Ascending aorta (tissue), 2 donors: ENCODE measurements at regions not wholly inside any gene's neighbourhood (a gene's known extent, or its start where the extent isn't known, plus 50 kb on each side); places are given as distances from the start of the nearest gene placed in this dataset.

Source experiments
- DNase-seq, 2 donors: peaks; one replicate each; pipeline ENCODE4 v3.0.0-alpha.2; 2019; ENCODE audit warnings: low spot score in 2 of 2
- H3K27ac ChIP-seq, 2 donors: fragments of 200-600 bp; sonication (generic); one replicate each; pipeline ENCODE4 v1.5.1; 2016 to 2017; ENCODE audit warnings: mild to moderate bottlenecking in 1 of 2
- H3K27me3 ChIP-seq: fragments of 200-600 bp; sonication (generic); one replicate; pipeline ENCODE4 v1.5.1; 2017
- H3K36me3 ChIP-seq, 2 donors: fragments of 200-600 bp; sonication (generic); one replicate each; pipeline ENCODE4 v1.5.1; 2016
- H3K4me1 ChIP-seq, 2 donors: fragments of 200-600 bp; sonication (generic); one replicate each; pipeline ENCODE4 v1.5.1; 2016 to 2017; ENCODE audit warnings: mild to moderate bottlenecking in 1 of 2
- H3K4me3 ChIP-seq, 2 donors: fragments of 200-600 bp; sonication (generic); one replicate each; pipeline ENCODE4 v1.5.1; 2016 to 2017; ENCODE audit warnings: mild to moderate bottlenecking in 1 of 2
- H3K9me3 ChIP-seq, 2 donors: fragments of 200-600 bp; sonication (generic); one replicate each; pipeline ENCODE4 v1.5.1; 2016
- CTCF ChIP-seq, 3 experiments: fragments of 200-600 bp in 2 of 3; fragments of 450-650 bp in 1 of 3; sonication (generic) in 2 of 3; IDR thresholded peaks; one replicate each; pipeline ENCODE4 v1.5.1; 2016 to 2019; ENCODE audit warnings: antibody characterized with exemption in 3 of 3, mild to moderate bottlenecking in 1 of 3, moderate library complexity in 1 of 3
- intact Hi-C: fragments of 100-400 bp; cut with DNase I; formaldehyde crosslinking; loops from one replicate; pipeline ENCODE4 v1.15.1; 2023

GRCh38 chr9:105979290-105979689 is 284.9 kb downstream of the TMEM38B start:
- intact Hi-C loops = no loop called here
- H3K27me3 ChIP-seq = no peaks in the 10 kb centered on the region
- no peaks in the 10 kb centered on the region for H3K9me3 ChIP-seq
- no peak overlapping the region for H3K4me3 ChIP-seq
- TF ChIP-seq CTCF (IDR thresholded peaks at IDR 0.05) = no peak
- no peaks in the 10 kb centered on the region for H3K36me3 ChIP-seq
- DNase-seq = no peak
- H3K27ac ChIP-seq = no peak overlapping the region
- H3K4me1 ChIP-seq = no peaks in the 10 kb centered on the region

- Histone ChIP-seq H3K36me3 (no peaks in the 10 kb centered on the region), H3K27ac (no peak overlapping the region), H3K9me3 (no peaks in the 10 kb centered on the region), H3K27me3 (no peaks in the 10 kb centered on the region), H3K4me1 (no peaks in the 10 kb centered on the region), H3K4me3 (no peak overlapping the region)
- no peak for DNase-seq
- TF ChIP-seq CTCF (IDR thresholded peaks at IDR 0.05) = no peak
- intact Hi-C loops = no loop called here
These were observed 290.4 kb downstream of the TMEM38B start for GRCh38 chr9:105984714-105985113.

GRCh38 chr9:105993116-105993854 is 298.9 kb downstream of the TMEM38B start:
- intact Hi-C loops = no loop called here
- TF ChIP-seq CTCF (IDR thresholded peaks at IDR 0.05) = no peak
- Histone ChIP-seq H3K9me3 (no peaks in the 10 kb centered on the region), H3K4me3 (no peak overlapping the region), H3K36me3 (no peaks in the 10 kb centered on the region), H3K4me1 (no peaks in the 10 kb centered on the region), H3K27me3 (no peaks in the 10 kb centered on the region), H3K27ac (no peak overlapping the region)
- DNase-seq = no peak

- TF ChIP-seq CTCF (IDR thresholded peaks at IDR 0.05) = no peak
- DNase-seq = no peak
- Histone ChIP-seq H3K27me3 (no peaks in the 10 kb centered on the region), H3K4me3 (no peak overlapping the region), H3K36me3 (no peaks in the 10 kb centered on the region), H3K27ac (no peak overlapping the region), H3K4me1 (no peaks in the 10 kb centered on the region), H3K9me3 (no peaks in the 10 kb centered on the region)
- intact Hi-C loops = no loop called here
These were observed 299.8 kb downstream of the TMEM38B start for GRCh38 chr9:105993921-105994715.

GRCh38 chr9:105994970-105995369 is 300.6 kb downstream of the TMEM38B start:
- H3K4me3 ChIP-seq = no peak overlapping the region
- H3K9me3 ChIP-seq = no peaks in the 10 kb centered on the region
- H3K27ac ChIP-seq = no peak overlapping the region
- no peak for DNase-seq
- intact Hi-C loops = no loop called here
- no peaks in the 10 kb centered on the region for H3K36me3 ChIP-seq
- TF ChIP-seq CTCF (IDR thresholded peaks at IDR 0.05) = no peak
- H3K4me1 ChIP-seq = no peaks in the 10 kb centered on the region
- no peaks in the 10 kb centered on the region for H3K27me3 ChIP-seq
